Upper lobe of left lung (tissue), 4 donors: ENCODE measurements at regions not wholly inside any gene's neighbourhood (a gene's known extent, or its start where the extent isn't known, plus 50 kb on each side); places are given as distances from the start of the nearest gene placed in this dataset.

ENCODE experiments used
- EP300 ChIP-seq, 4 donors: sonication (generic); formaldehyde crosslinking; IDR thresholded peaks; one replicate each; pipeline ENCODE4 v1.5.1; 2017; ENCODE audit warnings: antibody characterized with exemption in 4 of 4, control low read depth in 2 of 4
- POLR2A ChIP-seq, 4 donors: fragments of 450-650 bp; IDR thresholded peaks; one replicate each; pipeline ENCODE4 v1.5.1; 2016 to 2017; ENCODE audit warnings: antibody characterized with exemption in 4 of 4, mild to moderate bottlenecking in 2 of 4
- POLR2AphosphoS5 ChIP-seq, 2 donors: sonication (generic); formaldehyde crosslinking; IDR thresholded peaks; one replicate each; pipeline ENCODE4 v1.5.1; 2017; ENCODE audit warnings: antibody characterized with exemption in 2 of 2
- TF ChIP-seq, protein P1 (sequence below), 6 experiments: fragments of 450-650 bp in 4 of 6; fragments of 200-600 bp in 2 of 6; sonication (generic) in 2 of 6; IDR thresholded peaks; one replicate each; pipeline ENCODE4 v1.5.1; 2016 to 2019; ENCODE audit warnings: antibody characterized with exemption in 6 of 6

DNA sequence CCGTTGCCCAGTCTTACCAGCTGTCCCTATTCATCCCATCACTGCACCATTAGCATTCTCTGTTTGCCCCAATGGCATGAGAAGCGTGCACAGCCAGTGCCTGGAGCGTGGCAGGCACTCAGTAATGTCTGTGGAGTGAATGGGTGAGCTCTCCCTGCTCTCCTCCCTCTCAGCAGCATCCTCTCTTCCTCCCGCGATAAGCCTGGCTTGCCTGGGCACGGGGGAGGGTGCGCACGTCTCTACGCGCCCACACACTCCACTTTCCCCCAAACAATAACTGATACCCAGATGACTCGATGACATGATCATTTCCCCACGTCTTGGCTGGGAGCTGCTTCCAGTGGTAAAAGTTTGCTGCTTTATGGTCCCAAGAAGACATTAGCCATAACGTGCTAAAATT, 81.8 kb upstream of the LINGO1 start:
- TF ChIP-seq, protein P1, sequence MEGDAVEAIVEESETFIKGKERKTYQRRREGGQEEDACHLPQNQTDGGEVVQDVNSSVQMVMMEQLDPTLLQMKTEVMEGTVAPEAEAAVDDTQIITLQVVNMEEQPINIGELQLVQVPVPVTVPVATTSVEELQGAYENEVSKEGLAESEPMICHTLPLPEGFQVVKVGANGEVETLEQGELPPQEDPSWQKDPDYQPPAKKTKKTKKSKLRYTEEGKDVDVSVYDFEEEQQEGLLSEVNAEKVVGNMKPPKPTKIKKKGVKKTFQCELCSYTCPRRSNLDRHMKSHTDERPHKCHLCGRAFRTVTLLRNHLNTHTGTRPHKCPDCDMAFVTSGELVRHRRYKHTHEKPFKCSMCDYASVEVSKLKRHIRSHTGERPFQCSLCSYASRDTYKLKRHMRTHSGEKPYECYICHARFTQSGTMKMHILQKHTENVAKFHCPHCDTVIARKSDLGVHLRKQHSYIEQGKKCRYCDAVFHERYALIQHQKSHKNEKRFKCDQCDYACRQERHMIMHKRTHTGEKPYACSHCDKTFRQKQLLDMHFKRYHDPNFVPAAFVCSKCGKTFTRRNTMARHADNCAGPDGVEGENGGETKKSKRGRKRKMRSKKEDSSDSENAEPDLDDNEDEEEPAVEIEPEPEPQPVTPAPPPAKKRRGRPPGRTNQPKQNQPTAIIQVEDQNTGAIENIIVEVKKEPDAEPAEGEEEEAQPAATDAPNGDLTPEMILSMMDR (IDR thresholded peaks at IDR 0.05): no peak
- TF ChIP-seq POLR2A (IDR thresholded peaks at IDR 0.05) (no peak), EP300 (IDR thresholded peaks at IDR 0.05) (no peak), POLR2AphosphoS5 (IDR thresholded peaks at IDR 0.05) (no peak)
